ENCODE measurements at regions not wholly inside any gene's neighbourhood (a gene's known extent, or its start where the extent isn't known, plus 50 kb on each side); places are given as distances from the start of the nearest gene placed in this dataset.

GRCh38 chr6:131424016-131424415 lies 149.0 kb upstream of the ARG1 start:
- TF ChIP-seq CTCF (IDR thresholded peaks at IDR 0.05; ENCODE audit: low read depth, low read length), result no peak
- TF ChIP-seq POLR2A (IDR thresholded peaks at IDR 0.05; ENCODE audit: extremely low read depth, insufficient read length), result no peak
- TF ChIP-seq MAX (IDR thresholded peaks at IDR 0.05; ENCODE audit: low read depth, low read length), result no peak

Measured in NB4 (cell line).